ENCODE measurements at regions not wholly inside any gene's neighbourhood (a gene's known extent, or its start where the extent isn't known, plus 50 kb on each side); places are given as distances from the start of the nearest gene placed in this dataset.

DNA sequence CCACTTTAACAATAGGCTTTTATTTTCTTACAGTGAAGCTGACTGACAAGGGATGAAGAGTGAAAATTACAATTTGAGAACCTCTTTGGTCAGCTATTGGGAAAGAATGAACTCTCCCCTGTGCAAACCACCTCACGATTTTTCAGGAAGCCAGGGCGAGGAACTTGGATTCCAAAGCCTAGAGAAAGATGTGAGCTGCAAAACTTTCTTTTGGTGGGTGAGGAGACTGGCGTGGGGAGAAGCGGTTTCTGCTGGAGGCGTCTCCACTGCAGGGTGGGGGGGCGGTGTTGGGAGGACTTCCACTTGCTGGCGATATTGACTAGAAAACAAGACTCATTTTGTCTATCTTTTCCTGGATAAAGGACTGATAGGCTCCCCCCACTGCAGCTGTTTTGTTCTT, 59.3 kb upstream of the VRK1 start:
- no peak for DNase-seq (ENCODE audit: low read depth)
- in situ Hi-C loops (cut with HindIII; ENCODE audit: low sequenced_read_pairs), result no loop called here
- no peak for TF ChIP-seq CTCF (IDR thresholded peaks at IDR 0.05; ENCODE audit: low read depth, low read length, missing control alignments)
- no peak overlapping the region for H3K4me3 ChIP-seq (ENCODE audit: low read depth, low read length)

- no peak overlapping the region for H3K4me3 ChIP-seq (ENCODE audit: low read depth, low read length)
- in situ Hi-C loops (cut with HindIII; ENCODE audit: low sequenced_read_pairs), result no loop called here
- no peak for DNase-seq (ENCODE audit: low read depth)
- TF ChIP-seq CTCF (IDR thresholded peaks at IDR 0.05; ENCODE audit: low read depth, low read length, missing control alignments), result no peak
Observed at GRCh38 chr14:96739200-96739910, 57.8 kb upstream of the VRK1 start.

DNA sequence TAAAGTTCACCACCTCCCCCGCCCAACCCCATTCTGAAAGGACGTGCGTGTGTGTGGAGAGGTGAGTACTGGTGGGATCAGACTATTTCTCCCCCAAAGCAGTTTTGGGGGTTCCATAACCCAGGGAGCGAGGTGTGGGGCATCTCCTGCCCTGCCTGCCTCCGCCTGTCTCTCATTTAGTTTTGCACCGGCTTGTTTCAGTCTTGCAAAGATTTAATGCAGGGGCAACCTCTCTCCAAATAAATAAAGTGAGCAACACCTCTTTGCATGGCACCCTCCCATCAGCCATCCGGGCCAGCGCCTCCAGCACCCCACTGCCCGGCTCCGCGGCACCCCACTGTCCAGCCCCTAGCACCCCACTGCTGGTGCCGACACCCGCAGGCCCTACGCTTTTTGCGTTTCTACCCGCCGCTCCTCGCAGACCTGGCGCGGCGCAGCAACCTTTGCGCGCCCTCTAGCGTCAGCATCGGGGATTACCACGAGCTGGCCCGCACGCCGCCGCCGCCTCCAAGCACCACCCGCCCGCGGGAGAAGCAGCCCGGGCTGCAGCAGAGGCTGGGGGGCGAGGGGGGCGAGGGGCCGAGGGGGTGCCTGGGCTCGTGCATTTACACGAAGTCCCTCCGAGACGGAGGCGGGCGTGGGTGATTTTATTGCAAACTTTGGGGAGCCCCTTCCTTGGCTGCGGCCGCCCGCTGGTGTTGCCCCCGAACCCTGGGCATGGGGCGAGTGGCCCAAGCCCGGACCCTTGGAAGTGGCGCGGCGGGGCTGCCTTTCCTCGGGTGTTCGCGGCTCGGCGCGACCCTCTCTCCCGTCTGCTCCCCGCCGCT, 55.8 kb upstream of the VRK1 start:
- no peak for DNase-seq (ENCODE audit: low read depth)
- TF ChIP-seq CTCF (IDR thresholded peaks at IDR 0.05; ENCODE audit: low read depth, low read length, missing control alignments), result peak; percentile 75
- peak overlapping the region; percentile 45 for H3K4me3 ChIP-seq (ENCODE audit: low read depth, low read length)
- in situ Hi-C loops (cut with HindIII; ENCODE audit: low sequenced_read_pairs), result no loop called here

- DNase-seq (ENCODE audit: low read depth), result no peak
- no peak for TF ChIP-seq CTCF (IDR thresholded peaks at IDR 0.05; ENCODE audit: low read depth, low read length, missing control alignments)
- in situ Hi-C loops (cut with HindIII; ENCODE audit: low sequenced_read_pairs), result no loop called here
- H3K4me3 ChIP-seq (ENCODE audit: low read depth, low read length), result no peak overlapping the region
Observed at GRCh38 chr14:96744262-96744661, 52.9 kb upstream of the VRK1 start.

DNA sequence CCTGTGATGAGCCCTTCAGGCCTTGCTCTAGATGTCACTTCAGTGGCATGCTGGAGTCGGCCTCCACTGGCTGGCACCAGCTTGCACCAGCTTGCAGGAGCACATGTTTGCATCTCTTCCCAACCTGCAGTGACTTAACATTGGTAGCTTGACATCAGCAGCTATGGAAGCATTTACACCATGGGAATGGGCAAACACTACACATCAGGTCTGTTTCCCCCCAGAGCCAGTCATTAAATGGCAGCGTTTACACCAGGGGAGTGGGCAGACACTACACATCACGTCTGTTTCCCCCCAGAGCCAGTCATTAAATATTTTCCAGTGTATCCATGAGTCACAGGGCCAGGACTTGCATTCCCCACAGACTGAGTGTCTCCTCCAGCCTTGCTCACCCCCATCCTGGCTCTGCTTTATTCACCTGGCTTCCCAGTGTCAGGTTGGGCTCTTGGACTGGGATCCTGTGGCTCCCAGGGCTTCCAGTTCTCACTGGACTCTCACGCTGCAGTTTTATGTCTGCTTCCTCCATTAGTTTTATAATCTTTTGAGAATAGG, 51.6 kb upstream of the VRK1 start:
- in situ Hi-C loops (cut with HindIII; ENCODE audit: low sequenced_read_pairs), result no loop called here
- TF ChIP-seq CTCF (IDR thresholded peaks at IDR 0.05; ENCODE audit: low read depth, low read length, missing control alignments), result no peak
- DNase-seq (ENCODE audit: low read depth), result no peak
- H3K4me3 ChIP-seq (ENCODE audit: low read depth, low read length), result no peak overlapping the region

DNA sequence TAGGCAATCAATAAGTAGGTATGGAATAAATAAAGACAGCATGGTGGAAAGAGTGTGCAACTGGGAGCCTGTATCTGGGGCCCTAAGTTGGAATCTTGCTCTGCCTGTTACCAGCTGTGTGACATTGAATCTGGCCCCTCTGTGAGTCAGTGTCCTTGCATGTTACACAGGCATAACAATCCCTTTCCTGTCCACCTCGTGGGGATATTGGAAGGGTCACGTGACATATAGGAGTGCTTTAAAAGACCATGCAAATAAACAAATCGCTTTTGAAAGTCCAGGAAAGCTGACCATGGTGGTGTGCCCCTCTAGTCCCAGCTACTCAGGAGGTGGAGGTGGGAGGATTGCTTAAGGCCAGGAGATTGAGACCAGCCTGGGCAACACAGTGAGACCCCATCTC, 51.1 kb upstream of the VRK1 start:
- in situ Hi-C loops (cut with HindIII; ENCODE audit: low sequenced_read_pairs), result no loop called here
- H3K4me3 ChIP-seq (ENCODE audit: low read depth, low read length), result no peak overlapping the region
- no peak for DNase-seq (ENCODE audit: low read depth)
- no peak for TF ChIP-seq CTCF (IDR thresholded peaks at IDR 0.05; ENCODE audit: low read depth, low read length, missing control alignments)

Measured in astrocyte of the cerebellum (primary cell).